Keratinocyte (primary cell): ENCODE measurements at regions not wholly inside any gene's neighbourhood (a gene's known extent, or its start where the extent isn't known, plus 50 kb on each side); places are given as distances from the start of the nearest gene placed in this dataset.

ENCODE experiments used
- DNase-seq: peaks from one replicate; pipeline ENCODE4 v3.0.0-alpha.2; 2011; ENCODE audit warnings: low read depth, missing footprints, low spot score
- FAIRE-seq: peaks from 2 replicates; lab custom pipeline; 2011; peaks lifted over from hg19 to GRCh38; lab: Jason Lieb, UNC
- H2AFZ ChIP-seq: 2 replicates; pipeline ENCODE4 v1.6.0; 2012; ENCODE audit warnings: low read length, control low read depth, inconsistent platforms; ENCODE audit not compliant: control insufficient read depth
- H3K27ac ChIP-seq: 2 replicates; pipeline ENCODE4 v1.5.1; 2011; ENCODE audit warnings: low read length; ENCODE audit not compliant: control insufficient read depth, insufficient read depth
- H3K27me3 ChIP-seq: 3 replicates; pipeline ENCODE4 v1.6.0; 2011; ENCODE audit warnings: low read length; ENCODE audit not compliant: control insufficient read depth, insufficient read depth; ENCODE audit errors: extremely low read depth
- H3K36me3 ChIP-seq, 2 experiments: 2 replicates in 1 of 2; 3 replicates in 1 of 2; pipeline ENCODE4 v1.5.1; 2011; ENCODE audit warnings: low read length in 2 of 2, mild to moderate bottlenecking in 1 of 2; ENCODE audit not compliant: control insufficient read depth in 2 of 2, insufficient read depth in 2 of 2; ENCODE audit errors: extremely low read depth in 1 of 2
- H3K4me1 ChIP-seq: 3 replicates; pipeline ENCODE4 v1.5.1; 2011; ENCODE audit warnings: low read length; ENCODE audit not compliant: control insufficient read depth, insufficient read depth; ENCODE audit errors: extremely low read depth
- H3K4me2 ChIP-seq: 3 replicates; pipeline ENCODE4 v1.6.0; 2011; ENCODE audit warnings: low read depth, low read length; ENCODE audit not compliant: control insufficient read depth, insufficient read depth; ENCODE audit errors: extremely low read depth
- H3K4me3 ChIP-seq, 3 experiments: fragments of 200-600 bp in 1 of 3; sonication (generic) in 1 of 3; 2 replicates in 2 of 3; 3 replicates in 1 of 3; pipeline ENCODE4 v1.5.1; 2011 to 2016; ENCODE audit warnings: low read length in 3 of 3, mild to moderate bottlenecking in 3 of 3, control low read depth in 2 of 3, inconsistent platforms in 1 of 3, low read depth in 1 of 3, mixed read lengths in 1 of 3, mixed run types in 1 of 3, moderate library complexity in 1 of 3; ENCODE audit not compliant: control insufficient read depth in 2 of 3, insufficient read depth in 2 of 3; ENCODE audit errors: extremely low read depth in 1 of 3
- H3K79me2 ChIP-seq: 2 replicates; pipeline ENCODE4 v1.6.0; 2012; ENCODE audit warnings: low read length; ENCODE audit not compliant: control insufficient read depth, insufficient read depth
- H3K9ac ChIP-seq: 3 replicates; pipeline ENCODE4 v1.6.0; 2011; ENCODE audit warnings: low read length; ENCODE audit not compliant: control insufficient read depth, insufficient read depth; ENCODE audit errors: extremely low read depth
- H3K9me1 ChIP-seq: 3 replicates; pipeline ENCODE4 v1.6.0; 2011; ENCODE audit warnings: low read length; ENCODE audit not compliant: control insufficient read depth, insufficient read depth; ENCODE audit errors: extremely low read depth
- H3K9me3 ChIP-seq: 2 replicates; pipeline ENCODE4 v1.5.1; 2012; ENCODE audit warnings: low read depth, low read length; ENCODE audit not compliant: control insufficient read depth
- H4K20me1 ChIP-seq: 3 replicates; pipeline ENCODE4 v1.6.0; 2011; ENCODE audit warnings: low read length; ENCODE audit not compliant: control insufficient read depth, insufficient read depth; ENCODE audit errors: extremely low read depth
- CTCF ChIP-seq, 3 experiments: IDR thresholded peaks in 1 of 3; conservative IDR thresholded peaks in 1 of 3; optimal IDR thresholded peaks in 1 of 3; 2 replicates in 2 of 3; 3 replicates in 1 of 3; pipeline versions ENCODE3 to v1.5.1; 2011; ENCODE audit warnings: low read length in 3 of 3, mild to moderate bottlenecking in 3 of 3, moderate library complexity in 2 of 3, control low read depth in 1 of 3, inconsistent platforms in 1 of 3; ENCODE audit not compliant: insufficient read depth in 2 of 3; ENCODE audit errors: extremely low read depth in 1 of 3
- EZH2 ChIP-seq: IDR thresholded peaks from one replicate; pipeline ENCODE4 v1.6.1; 2012; ENCODE audit warnings: inconsistent platforms, mild to moderate bottlenecking, low read length, moderate library complexity
- dilution Hi-C: fragments of 300-500 bp; cut with MboI; formaldehyde crosslinking; loops from one replicate; pipeline ENCODE4 v1.7.0; 2020; ENCODE audit warnings: low sequenced_read_pairs; ENCODE audit not compliant: extremely low pct_ligation_motif_present

- Histone ChIP-seq H3K27me3 (no peaks in the 10 kb centered on the region), H3K36me3 (no peaks in the 10 kb centered on the region), H2AFZ (no peak overlapping the region), H3K9me3 (no peaks in the 10 kb centered on the region), H3K4me3 (no peak overlapping the region), H3K27ac (no peak overlapping the region), H3K9ac (no peak overlapping the region), H3K4me1 (no peaks in the 10 kb centered on the region), H4K20me1 (no peaks in the 10 kb centered on the region), H3K79me2 (no peaks in the 10 kb centered on the region), H3K4me2 (no peak overlapping the region), H3K9me1 (no peaks in the 10 kb centered on the region)
- dilution Hi-C loops, result no loop called here
- TF ChIP-seq CTCF (optimal IDR thresholded peaks at IDR 0.05 in 1 of 3, IDR thresholded peaks at IDR 0.05 in 1 of 3, conservative IDR thresholded peaks at IDR 0.05 in 1 of 3; ENCODE audit: extremely low read depth in 1 of 3, insufficient read depth in 2 of 3, low read length in 3 of 3) (no peak), EZH2 (no peak)
- FAIRE-seq, result no peak
- no peak for DNase-seq
Measured at GRCh38 chr3:22940285-22940684, 262.8 kb upstream of the UBE2E2 start.

- dilution Hi-C loops, result no loop called here
- no peak overlapping the region for H3K9ac ChIP-seq
- H3K79me2 ChIP-seq, result no peaks in the 10 kb centered on the region
- H3K27me3 ChIP-seq, result no peaks in the 10 kb centered on the region
- no peaks in the 10 kb centered on the region for H3K9me1 ChIP-seq
- DNase-seq (no peak), FAIRE-seq (no peak)
- H4K20me1 ChIP-seq, result no peaks in the 10 kb centered on the region
- H3K4me3 ChIP-seq, result no peak overlapping the region
- H3K27ac ChIP-seq, result no peak overlapping the region
- H3K4me2 ChIP-seq, result no peak overlapping the region
- no peak overlapping the region for H2AFZ ChIP-seq
- no peak for TF ChIP-seq CTCF (optimal IDR thresholded peaks at IDR 0.05 in 1 of 3, IDR thresholded peaks at IDR 0.05 in 1 of 3, conservative IDR thresholded peaks at IDR 0.05 in 1 of 3; ENCODE audit: extremely low read depth in 1 of 3, insufficient read depth in 2 of 3, low read length in 3 of 3)
- no peak for TF ChIP-seq EZH2
- no peaks in the 10 kb centered on the region for H3K36me3 ChIP-seq
- no peaks in the 10 kb centered on the region for H3K4me1 ChIP-seq
- H3K9me3 ChIP-seq, result no peaks in the 10 kb centered on the region
Measured at GRCh38 chr3:22942981-22943380, 260.1 kb upstream of the UBE2E2 start.
